ENCODE measurements at regions not wholly inside any gene's neighbourhood (a gene's known extent, or its start where the extent isn't known, plus 50 kb on each side); places are given as distances from the start of the nearest gene placed in this dataset.
"Not testable (repeated sequence)": the region's sequence is repeated elsewhere in the genome, so short reads cannot be mapped to it uniquely, and the experiment has no call there.

GRCh38 chr3:109804697-109805096 lies 467.4 kb upstream of the DPPA4 start:
- DNase-seq (ENCODE audit: low read depth), result no peak

- no peak for DNase-seq (ENCODE audit: low read depth)
Measured at GRCh38 chr3:109806929-109807328, 469.6 kb upstream of the DPPA4 start.

- DNase-seq (ENCODE audit: low read depth), result no peak
Measured at GRCh38 chr3:109809513-109809912, 472.2 kb upstream of the DPPA4 start.

GRCh38 chr3:109818081-109818480 lies 480.7 kb upstream of the DPPA4 start:
- no peak for DNase-seq (ENCODE audit: low read depth)

GRCh38 chr3:109819734-109820133 lies 482.4 kb upstream of the DPPA4 start:
- no peak for DNase-seq (ENCODE audit: low read depth)

- DNase-seq (ENCODE audit: low read depth), result no peak
Measured at GRCh38 chr3:109825971-109826810, 488.8 kb upstream of the DPPA4 start.

- DNase-seq (ENCODE audit: low read depth), result no peak
Measured at GRCh38 chr3:109831403-109831802, 494.1 kb upstream of the DPPA4 start.

GRCh38 chr3:109835958-109836357 lies 498.6 kb upstream of the DPPA4 start:
- DNase-seq (ENCODE audit: low read depth), result no peak

- DNase-seq (ENCODE audit: low read depth), result no peak
Measured at GRCh38 chr3:109851854-109852253, 514.5 kb upstream of the DPPA4 start.

GRCh38 chr3:109852283-109852682 lies 514.9 kb upstream of the DPPA4 start:
- no peak for DNase-seq (ENCODE audit: low read depth)

GRCh38 chr3:109853077-109853731 lies 515.9 kb upstream of the DPPA4 start:
- no peak for DNase-seq (ENCODE audit: low read depth)

- no peak for DNase-seq (ENCODE audit: low read depth)
Measured at GRCh38 chr3:109863701-109864100, 526.4 kb upstream of the DPPA4 start.

- DNase-seq (ENCODE audit: low read depth), result no peak
Measured at GRCh38 chr3:109864452-109864851, 527.1 kb upstream of the DPPA4 start.

- no peak for DNase-seq (ENCODE audit: low read depth)
Measured at GRCh38 chr3:109869586-109869985, 532.2 kb upstream of the DPPA4 start.

GRCh38 chr3:109874896-109875708 lies 537.8 kb upstream of the DPPA4 start:
- no peak for DNase-seq (ENCODE audit: low read depth)

- not testable (repeated sequence) for DNase-seq (ENCODE audit: low read depth)
Measured at GRCh38 chr3:109877616-109878015, 540.3 kb upstream of the DPPA4 start.

- DNase-seq (ENCODE audit: low read depth), result no peak
Measured at GRCh38 chr3:109882144-109882543, 544.8 kb upstream of the DPPA4 start.

- DNase-seq (ENCODE audit: low read depth), result no peak
Measured at GRCh38 chr3:109887293-109887692, 549.9 kb upstream of the DPPA4 start.

- DNase-seq (ENCODE audit: low read depth), result no peak
Measured at GRCh38 chr3:109888026-109888425, 550.7 kb upstream of the DPPA4 start.

GRCh38 chr3:109897734-109898133 lies 560.4 kb upstream of the DPPA4 start:
- no peak for DNase-seq (ENCODE audit: low read depth)

GRCh38 chr3:109899925-109900324 lies 562.6 kb upstream of the DPPA4 start:
- DNase-seq (ENCODE audit: low read depth), result no peak

- DNase-seq (ENCODE audit: low read depth), result no peak
Measured at GRCh38 chr3:109900783-109901182, 563.4 kb upstream of the DPPA4 start.

GRCh38 chr3:109902549-109902948 lies 565.2 kb upstream of the DPPA4 start:
- DNase-seq (ENCODE audit: low read depth), result no peak
